IMR-90 (cell line): ENCODE measurements at regions not wholly inside any gene's neighbourhood (a gene's known extent, or its start where the extent isn't known, plus 50 kb on each side); places are given as distances from the start of the nearest gene placed in this dataset.

ENCODE experiments used
- ATAC-seq: fragments of 200-7000 bp; cut with Tn5 transposase; 2 replicates; pipeline ENCODE4 v1.9.1; 2020; ENCODE audit warnings: low read depth, mild to moderate bottlenecking, moderate library complexity
- BruUV-seq: library from RNA; stranded (reverse); fragments of 400-500 nt; replicated peaks from 2 replicates; lab custom pipeline; 2021; lab: Mats Ljungman, UMichigan
- CTCF ChIA-PET: fragments of 300-600 bp; formaldehyde crosslinking; extraction: SDS; loops from one replicate; lab custom pipeline; 2021; ENCODE audit warnings: antibody characterized with exemption; lab: Yijun Ruan, JAX
- POLR2A ChIA-PET: fragments of 300-600 bp; sonication (Branson Sonifier 250); formaldehyde crosslinking; loops from one replicate; lab custom pipeline; 2022; ENCODE audit warnings: antibody characterized with exemption; ENCODE audit not compliant: unreplicated experiment; lab: Charles Lee
- DNase-seq: peaks from one replicate; pipeline ENCODE4 v3.0.0; 2013
- H2AFZ ChIP-seq: replicated peaks from 2 replicates; pipeline ENCODE3; 2013; ENCODE audit warnings: low read length, mild to moderate bottlenecking; ENCODE audit not compliant: poor library complexity
- H2AK5ac ChIP-seq: 2 replicates; pipeline ENCODE4 v1.6.1; 2013; ENCODE audit warnings: low read depth, low read length, inconsistent platforms
- H2AK9ac ChIP-seq: replicated peaks from 2 replicates; pipeline ENCODE3; 2013; ENCODE audit warnings: mild to moderate bottlenecking, low read depth, low read length, moderate library complexity; ENCODE audit not compliant: poor library complexity
- H2BK120ac ChIP-seq: 2 replicates; pipeline ENCODE4 v1.6.1; 2013; ENCODE audit warnings: low read depth, low read length, inconsistent platforms
- H2BK15ac ChIP-seq: 3 replicates; pipeline ENCODE4 v1.6.1; 2013; ENCODE audit warnings: low read depth, low read length, inconsistent platforms
- H2BK20ac ChIP-seq: 2 replicates; pipeline ENCODE4 v1.6.1; 2013; ENCODE audit warnings: low read depth, mild to moderate bottlenecking, inconsistent platforms, low read length, moderate library complexity
- H2BK5ac ChIP-seq: 2 replicates; pipeline ENCODE4 v1.6.1; 2013; ENCODE audit warnings: mild to moderate bottlenecking, low read depth, low read length, inconsistent platforms; ENCODE audit not compliant: poor library complexity, severe bottlenecking
- H3K14ac ChIP-seq: replicated peaks from 2 replicates; pipeline ENCODE4 v1.6.1; 2013; ENCODE audit warnings: low read depth, low read length, inconsistent platforms
- H3K18ac ChIP-seq: 2 replicates; pipeline ENCODE4 v1.6.1; 2013; ENCODE audit warnings: low read depth, low read length, control low read depth
- H3K23ac ChIP-seq: 2 replicates; pipeline ENCODE4 v1.6.1; 2013; ENCODE audit warnings: low read depth, low read length, inconsistent platforms
- H3K27ac ChIP-seq: 2 replicates; pipeline ENCODE4 v1.5.1; 2013; ENCODE audit warnings: mild to moderate bottlenecking, control low read depth, low read length; ENCODE audit not compliant: insufficient read depth
- H3K27me3 ChIP-seq: 2 replicates; pipeline ENCODE4 v1.6.1; 2013; ENCODE audit warnings: low read length; ENCODE audit not compliant: control insufficient read depth, insufficient read depth
- H3K36me3 ChIP-seq: 2 replicates; pipeline ENCODE4 v1.6.1; 2013; ENCODE audit warnings: low read length, mixed read lengths; ENCODE audit not compliant: control insufficient read depth, insufficient read depth
- H3K4ac ChIP-seq: 2 replicates; pipeline ENCODE4 v1.6.1; 2013; ENCODE audit warnings: low read depth, low read length, inconsistent platforms
- H3K4me1 ChIP-seq: 2 replicates; pipeline ENCODE4 v1.6.1; 2013; ENCODE audit warnings: low read length, mixed read lengths; ENCODE audit not compliant: control insufficient read depth, insufficient read depth
- H3K4me2 ChIP-seq: 2 replicates; pipeline ENCODE4 v1.6.1; 2013; ENCODE audit warnings: low read depth, mild to moderate bottlenecking, control low read depth, low read length, moderate library complexity
- H3K4me3 ChIP-seq: 2 replicates; pipeline ENCODE4 v1.5.1; 2013; ENCODE audit warnings: low read depth, mild to moderate bottlenecking, control low read depth, low read length, moderate library complexity; ENCODE audit not compliant: insufficient read depth
- H3K56ac ChIP-seq: 2 replicates; pipeline ENCODE4 v1.6.1; 2013; ENCODE audit warnings: low read length, inconsistent platforms; ENCODE audit not compliant: insufficient read depth; ENCODE audit errors: extremely low read depth
- H3K79me1 ChIP-seq, 2 experiments: 2 replicates each; pipeline ENCODE4 v1.6.1; 2013; ENCODE audit warnings: low read length in 2 of 2, inconsistent platforms in 1 of 2, low read depth in 1 of 2
- H3K9ac ChIP-seq: 2 replicates; pipeline ENCODE4 v1.6.1; 2013; ENCODE audit warnings: low read depth, low read length, control low read depth
- H3K9me1 ChIP-seq: 2 replicates; pipeline ENCODE4 v1.6.1; 2013; ENCODE audit warnings: low read length, inconsistent platforms; ENCODE audit not compliant: insufficient read depth
- H3K9me3 ChIP-seq: 2 replicates; pipeline ENCODE4 v1.6.1; 2013; ENCODE audit warnings: low read length; ENCODE audit not compliant: control insufficient read depth, insufficient read depth
- H4K20me1 ChIP-seq: 2 replicates; pipeline ENCODE4 v1.6.1; 2013; ENCODE audit warnings: low read length, inconsistent platforms; ENCODE audit not compliant: insufficient read depth
- H4K5ac ChIP-seq: 2 replicates; pipeline ENCODE4 v1.6.1; 2013; ENCODE audit warnings: mild to moderate bottlenecking, low read depth, low read length, control low read depth
- H4K8ac ChIP-seq, 2 experiments: 2 replicates each; pipeline ENCODE4 v1.6.1; 2013; ENCODE audit warnings: low read depth in 2 of 2, low read length in 2 of 2, control low read depth in 1 of 2, inconsistent platforms in 1 of 2
- H4K91ac ChIP-seq: 2 replicates; pipeline ENCODE4 v1.6.1; 2013; ENCODE audit warnings: low read depth, low read length, inconsistent platforms; ENCODE audit not compliant: insufficient read depth
- BHLHE40 ChIP-seq: fragments of 150-350 bp; IDR thresholded peaks from 2 replicates; pipeline ENCODE4 v1.6.1; 2016; ENCODE audit warnings: mild to moderate bottlenecking, low read depth, low read length
- MXI1 ChIP-seq: IDR thresholded peaks from 2 replicates; pipeline ENCODE4 v1.6.1; 2012; ENCODE audit warnings: low read depth, mild to moderate bottlenecking, low read length, moderate library complexity, borderline replicate concordance
- RAD21 ChIP-seq: IDR thresholded peaks from 2 replicates; pipeline ENCODE4 v1.6.1; 2012; ENCODE audit warnings: low read length, improper control_type of control experiment
- WGBS, 2 experiments: methylation state at CpG; one replicate each; pipeline versions ENCODE4 v1.1.5 to v1.1.7; 2013; ENCODE audit warnings: missing lambda C conversion rate in 2 of 2; ENCODE audit not compliant: insufficient read length in 1 of 2; ENCODE audit errors: extremely low coverage in 2 of 2; 5-methylcytosine and 5-hydroxymethylcytosine counted together
- dilution Hi-C: fragments of 300-500 bp; cut with HindIII; formaldehyde crosslinking; loops from one replicate; pipeline ENCODE4 v1.14.3; 2018; ENCODE audit warnings: low sequenced_read_pairs; ENCODE audit not compliant: unreplicated experiment
- in situ Hi-C: fragments of 300-500 bp; cut with MboI; formaldehyde crosslinking; loops from 3 replicates; pipeline ENCODE4 v1.14.3; 2019; ENCODE audit warnings: low sequenced_read_pairs, inconsistent platforms, mixed read lengths
- intact Hi-C: fragments of 100-400 bp; cut with micrococcal nuclease; formaldehyde crosslinking; loops from 2 replicates; pipeline ENCODE4 v1.10.0; 2022
- TF ChIP-seq, protein P1 (sequence below): fragments of 150-350 bp; IDR thresholded peaks from 2 replicates; pipeline ENCODE4 v1.6.1; 2016; ENCODE audit warnings: low read depth, mild to moderate bottlenecking, low read length, moderate library complexity, borderline replicate concordance

DNA sequence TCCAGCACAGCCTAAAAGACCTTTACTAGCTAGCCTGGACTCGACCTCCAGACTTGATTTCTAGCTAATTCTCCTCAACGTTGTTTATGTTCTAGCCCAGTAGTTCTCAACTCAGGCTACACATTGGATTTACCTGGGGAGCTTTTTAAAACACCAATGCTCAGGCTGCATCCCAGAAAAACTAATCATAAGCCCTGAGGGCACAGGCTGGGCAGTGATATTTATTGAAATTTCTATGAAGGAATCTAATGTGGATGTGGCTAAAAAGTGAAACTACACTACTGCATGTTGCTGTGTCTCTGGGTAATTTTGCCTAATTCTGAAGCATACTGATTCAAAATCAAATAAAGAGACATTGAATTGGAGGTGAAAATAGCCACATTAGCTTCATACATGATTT is 479.4 kb downstream of the KCNT2 start:
- dilution Hi-C loops: no loop called here
- Histone ChIP-seq H2AK9ac (no peak overlapping the region), H3K27me3 (no peaks in the 10 kb centered on the region), H3K56ac (no peak overlapping the region), H2AFZ (no peak overlapping the region), H3K9ac (no peak overlapping the region), H3K4me2 (peak overlapping the region; percentile 40; the same call in 1 of the 2 replicates), H2BK120ac (no peak overlapping the region), H3K36me3 (no peaks in the 10 kb centered on the region), H3K27ac (no peak overlapping the region), H2BK20ac (no peak overlapping the region), H4K8ac (no peak overlapping the region), H3K9me1 (no peaks in the 10 kb centered on the region), H3K23ac (no peak overlapping the region), H3K14ac (no peak overlapping the region), H4K5ac (no peak overlapping the region), H3K9me3 (no peaks in the 10 kb centered on the region), H3K79me1 (no peaks in the 10 kb centered on the region), H2AK5ac (no peak overlapping the region), H2BK15ac (no peak overlapping the region), H3K4ac (no peak overlapping the region), H4K20me1 (no peaks in the 10 kb centered on the region), H2BK5ac (no peak overlapping the region), H4K91ac (no peak overlapping the region), H3K4me1 (no peaks in the 10 kb centered on the region), H3K18ac (no peak overlapping the region), H3K4me3 (no peak overlapping the region)
- WGBS, 2 experiments: 70% methylated on average over 2 of the region's 2 CpGs; no CpG with 5 or more reads in 1 of the 2 experiments
- TF ChIP-seq BHLHE40 (no peak), RAD21 (no peak), MXI1 (no peak)
- TF ChIP-seq, protein P1, sequence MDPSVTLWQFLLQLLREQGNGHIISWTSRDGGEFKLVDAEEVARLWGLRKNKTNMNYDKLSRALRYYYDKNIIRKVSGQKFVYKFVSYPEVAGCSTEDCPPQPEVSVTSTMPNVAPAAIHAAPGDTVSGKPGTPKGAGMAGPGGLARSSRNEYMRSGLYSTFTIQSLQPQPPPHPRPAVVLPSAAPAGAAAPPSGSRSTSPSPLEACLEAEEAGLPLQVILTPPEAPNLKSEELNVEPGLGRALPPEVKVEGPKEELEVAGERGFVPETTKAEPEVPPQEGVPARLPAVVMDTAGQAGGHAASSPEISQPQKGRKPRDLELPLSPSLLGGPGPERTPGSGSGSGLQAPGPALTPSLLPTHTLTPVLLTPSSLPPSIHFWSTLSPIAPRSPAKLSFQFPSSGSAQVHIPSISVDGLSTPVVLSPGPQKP: no peak
- ATAC-seq (peak; percentile 42), DNase-seq (no peak)
- ChIA-PET CTCF (interaction anchor here (0.6 kb wide), 1 partner anchor 739 kb away, joined by 3 read pairs; no protein-coding TSS in a partner anchor), POLR2A (no interaction called here)
- in situ Hi-C loops: no loop called here
- BruUV-seq: no TSS peak
- intact Hi-C loops: no loop called here
